ENCODE measurements at regions not wholly inside any gene's neighbourhood (a gene's known extent, or its start where the extent isn't known, plus 50 kb on each side); places are given as distances from the start of the nearest gene placed in this dataset.

- H3K23ac ChIP-seq (ENCODE audit: low read depth, low read length): no peak overlapping the region
- no peak overlapping the region for H2AK5ac ChIP-seq (ENCODE audit: low read depth, low read length)
- BruUV-seq (replicated peaks): no TSS peak
- H4K5ac ChIP-seq (ENCODE audit: low read depth, low read length): no peak overlapping the region
- H3K9me3 ChIP-seq (ENCODE audit: control insufficient read depth, insufficient read depth, low read length): peaks cover 15% of the 10 kb centered on the region
- H4K8ac ChIP-seq (ENCODE audit: low read depth in 2 of 2, low read length in 2 of 2): no peak overlapping the region
- no peak overlapping the region for H3K18ac ChIP-seq (ENCODE audit: low read depth, low read length)
- no peak overlapping the region for H2AK9ac ChIP-seq (replicated peaks; ENCODE audit: low read depth, low read length, poor library complexity)
- H3K27me3 ChIP-seq (ENCODE audit: control insufficient read depth, insufficient read depth, low read length): no peaks in the 10 kb centered on the region
- H3K56ac ChIP-seq (ENCODE audit: extremely low read depth, insufficient read depth, low read length): no peak overlapping the region
- H3K14ac ChIP-seq (replicated peaks; ENCODE audit: low read depth, low read length): no peak overlapping the region
- H3K4me2 ChIP-seq (ENCODE audit: low read depth, low read length): no peak overlapping the region
- H2BK5ac ChIP-seq (ENCODE audit: low read depth, low read length, poor library complexity, severe bottlenecking): no peak overlapping the region
- no peak for DNase-seq
- H2BK120ac ChIP-seq (ENCODE audit: low read depth, low read length): no peak overlapping the region
- no peak overlapping the region for H2AFZ ChIP-seq (replicated peaks; ENCODE audit: low read length, poor library complexity)
- no peaks in the 10 kb centered on the region for H3K4me1 ChIP-seq (ENCODE audit: control insufficient read depth, insufficient read depth, low read length)
- in situ Hi-C loops (cut with MboI; ENCODE audit: low sequenced_read_pairs) (no loop called here), intact Hi-C loops (cut with micrococcal nuclease) (no loop called here), dilution Hi-C loops (cut with HindIII; ENCODE audit: low sequenced_read_pairs, unreplicated experiment) (no loop called here)
- POLR2A ChIA-PET (ENCODE audit: unreplicated experiment): no interaction called here
- H4K20me1 ChIP-seq (ENCODE audit: insufficient read depth, low read length): no peaks in the 10 kb centered on the region
- H2BK15ac ChIP-seq (ENCODE audit: low read depth, low read length): no peak overlapping the region
- WGBS, 2 experiments (ENCODE audit: extremely low coverage in 2 of 2, insufficient read length in 1 of 2): 50% methylated on average over 1 of the region's 3 CpGs; no CpG with 5 or more reads in 1 of the 2 experiments
- H4K91ac ChIP-seq (ENCODE audit: insufficient read depth, low read depth, low read length): no peak overlapping the region
- no peak for ATAC-seq (ENCODE audit: low read depth)
- no peak overlapping the region for H3K4ac ChIP-seq (ENCODE audit: low read depth, low read length)
- H3K36me3 ChIP-seq (ENCODE audit: control insufficient read depth, insufficient read depth, low read length): no peaks in the 10 kb centered on the region
- no peaks in the 10 kb centered on the region for H3K9me1 ChIP-seq (ENCODE audit: insufficient read depth, low read length)
- TF ChIP-seq BHLHE40 (IDR thresholded peaks at IDR 0.05; ENCODE audit: low read depth, low read length) (no peak), RCOR1 (IDR thresholded peaks at IDR 0.05; ENCODE audit: insufficient replicate concordance, low read length) (no peak), NFE2L2 (IDR thresholded peaks at IDR 0.05; ENCODE audit: low read depth, low read length) (no peak)
- no peak overlapping the region for H2BK20ac ChIP-seq (ENCODE audit: low read depth, low read length)
- H3K27ac ChIP-seq (ENCODE audit: insufficient read depth, low read length): no peak overlapping the region
- H3K9ac ChIP-seq (ENCODE audit: low read depth, low read length): no peak overlapping the region
- H3K4me3 ChIP-seq (ENCODE audit: insufficient read depth, low read depth, low read length): no peak overlapping the region
- no peaks in the 10 kb centered on the region for H3K79me1 ChIP-seq (ENCODE audit: low read depth in 1 of 2, low read length in 2 of 2)
- CTCF ChIA-PET: no interaction called here
Measured at GRCh38 chr10:111370101-111370500, 293.3 kb downstream of the ADRA2A start.
